T-helper 2 cell (primary cell): ENCODE measurements at regions not wholly inside any gene's neighbourhood (a gene's known extent, or its start where the extent isn't known, plus 50 kb on each side); places are given as distances from the start of the nearest gene placed in this dataset.
"Not testable (repeated sequence)": the region's sequence is repeated elsewhere in the genome, so short reads cannot be mapped to it uniquely, and the experiment has no call there.

Experiments used
- DNase-seq, 5 experiments: peaks; one replicate each; pipeline versions ENCODE4 v3.0.0 to v3.0.0-alpha.2; 2012 to 2022

DNA sequence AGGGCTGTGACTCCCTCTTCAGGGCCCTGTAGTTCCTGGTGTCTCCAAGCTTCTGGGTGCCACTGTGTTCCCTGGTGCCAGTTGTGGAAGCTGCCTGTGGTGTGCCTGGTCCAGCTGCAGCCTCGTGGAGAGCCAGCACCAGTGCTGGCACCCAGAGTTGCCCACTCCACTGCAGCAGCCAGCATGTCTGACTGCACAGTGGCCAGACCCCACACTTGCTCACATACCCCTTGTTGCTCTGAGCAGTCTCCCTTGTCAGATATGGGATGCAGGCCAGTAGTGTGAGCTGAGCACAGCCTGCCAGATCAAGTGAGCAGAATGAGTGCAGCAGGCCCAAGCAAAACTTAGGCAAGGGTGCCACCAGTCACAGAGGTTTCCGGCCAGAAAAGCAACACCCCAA, 108.6 kb downstream of the ZMAT1 start:
- DNase-seq, result no peak

DNA sequence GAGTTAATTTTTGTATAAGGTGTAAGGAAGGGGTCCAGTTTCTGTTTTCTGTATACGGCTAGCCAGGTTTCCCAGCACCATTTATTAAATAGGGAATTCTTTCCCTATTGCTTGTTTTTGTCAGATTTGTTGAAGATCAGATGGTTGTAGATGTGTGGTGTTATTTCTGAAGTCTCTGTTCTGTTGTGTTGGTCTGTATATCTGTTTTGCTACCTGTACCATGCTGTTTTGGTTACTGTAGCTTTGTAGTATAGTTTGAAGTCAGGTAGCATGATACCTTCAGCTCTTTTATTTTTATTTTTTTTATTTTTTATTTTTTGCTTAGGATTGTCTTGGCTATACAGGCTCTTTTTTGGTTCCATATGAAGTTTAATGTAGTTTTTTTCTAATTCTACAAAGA, 114.1 kb downstream of the ZMAT1 start:
- DNase-seq, result not testable (repeated sequence)

DNA sequence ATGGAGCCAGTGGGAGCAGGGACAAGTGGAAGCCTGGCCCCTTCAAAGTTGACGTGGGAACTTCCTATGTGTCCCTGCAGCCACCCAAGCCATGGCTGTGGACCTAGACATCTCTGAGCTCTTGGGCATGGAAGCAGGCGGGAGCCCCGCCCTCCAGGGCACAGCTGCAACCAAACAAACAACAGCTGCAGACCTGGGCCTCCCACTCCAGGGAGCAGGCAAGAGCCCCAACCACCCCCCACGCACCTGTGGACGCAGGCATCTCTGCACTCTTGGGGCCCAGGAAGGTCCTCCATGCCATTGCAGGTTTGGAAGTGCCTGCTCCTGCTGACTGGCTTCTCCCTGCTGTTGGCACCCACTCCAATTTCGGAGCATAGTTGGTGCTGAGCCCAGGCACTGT, 118.6 kb downstream of the ZMAT1 start:
- no peak for DNase-seq

DNA sequence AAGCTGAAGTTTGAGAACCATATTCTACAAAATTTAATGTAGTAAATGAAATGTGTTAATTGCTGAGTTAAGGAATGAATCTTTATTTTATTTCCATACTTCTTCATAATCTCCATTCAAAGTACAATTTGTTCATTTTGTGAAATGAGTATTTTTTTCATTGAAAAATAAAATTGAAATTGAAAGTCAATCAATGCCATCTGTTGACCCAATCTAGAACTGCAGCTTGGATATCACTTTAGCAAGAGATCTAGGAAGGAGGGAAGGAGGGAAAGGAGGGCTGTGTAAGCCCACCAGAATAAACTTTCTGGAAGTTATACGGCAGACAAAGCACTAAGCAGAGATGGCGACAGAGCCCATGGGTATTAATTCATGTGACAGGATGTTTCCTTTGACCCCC, 128.4 kb downstream of the ZMAT1 start:
- peak in 1 of 5 experiments; percentile 8 for DNase-seq

DNA sequence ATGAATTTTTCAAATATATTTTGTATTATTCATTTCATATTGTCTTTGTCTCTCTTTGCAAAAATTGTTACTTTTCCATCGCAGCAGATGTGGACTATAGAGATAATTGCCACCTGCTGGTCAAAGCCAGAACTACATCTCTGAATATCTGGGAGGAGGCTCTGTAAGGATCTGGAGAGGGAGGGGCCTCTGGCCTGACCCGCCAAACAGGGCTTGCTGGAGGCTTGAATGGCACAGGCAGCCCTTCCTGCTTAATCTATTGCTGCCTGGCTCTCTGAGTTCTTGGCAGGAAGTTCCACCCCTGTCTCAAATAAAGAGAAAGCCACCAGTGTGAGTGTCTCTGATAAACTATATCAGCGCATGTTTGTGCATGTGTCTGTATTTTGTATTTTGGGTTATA, 132.4 kb downstream of the ZMAT1 start:
- DNase-seq, result peak; percentile 11 to 86 (median 53)

DNA sequence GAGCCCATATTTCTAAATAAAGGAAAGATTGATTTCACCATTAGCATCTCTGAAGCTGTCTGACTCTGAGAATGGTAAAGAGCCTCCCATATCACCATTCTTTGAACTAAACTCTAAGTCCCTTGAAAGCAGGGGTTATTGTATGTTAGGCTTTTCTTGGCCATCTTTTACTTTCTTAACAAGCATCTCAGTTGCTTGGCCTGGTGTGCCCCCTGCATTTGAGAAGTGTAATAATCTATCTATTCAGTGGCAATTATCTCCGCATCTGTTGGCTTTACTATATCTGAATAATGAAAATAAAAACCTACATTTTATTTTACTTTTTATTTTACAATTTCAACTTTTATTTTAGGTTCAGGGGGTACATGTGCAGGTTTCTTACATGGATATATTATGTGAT, 128.3 kb upstream of the ARMCX2 start:
- no peak for DNase-seq

DNA sequence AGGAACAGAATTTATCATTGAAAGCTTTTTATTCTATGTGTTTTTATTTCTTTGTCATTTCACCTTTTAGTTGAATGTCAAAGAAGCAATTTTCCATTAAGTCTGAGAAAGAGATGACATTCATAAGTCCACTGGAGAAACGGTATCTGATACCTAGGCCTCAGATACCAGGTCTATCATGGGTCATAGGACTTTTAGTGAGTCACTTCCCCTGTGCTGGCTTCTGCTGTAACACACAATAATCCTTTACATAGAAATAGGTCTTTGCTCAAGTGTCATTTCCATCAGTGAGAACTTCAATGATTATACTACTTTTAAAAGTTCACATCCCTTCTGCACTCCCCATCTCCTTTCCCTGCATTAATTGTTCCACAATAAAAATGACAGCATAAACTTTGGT, 125.5 kb upstream of the ARMCX2 start:
- no peak for DNase-seq

DNA sequence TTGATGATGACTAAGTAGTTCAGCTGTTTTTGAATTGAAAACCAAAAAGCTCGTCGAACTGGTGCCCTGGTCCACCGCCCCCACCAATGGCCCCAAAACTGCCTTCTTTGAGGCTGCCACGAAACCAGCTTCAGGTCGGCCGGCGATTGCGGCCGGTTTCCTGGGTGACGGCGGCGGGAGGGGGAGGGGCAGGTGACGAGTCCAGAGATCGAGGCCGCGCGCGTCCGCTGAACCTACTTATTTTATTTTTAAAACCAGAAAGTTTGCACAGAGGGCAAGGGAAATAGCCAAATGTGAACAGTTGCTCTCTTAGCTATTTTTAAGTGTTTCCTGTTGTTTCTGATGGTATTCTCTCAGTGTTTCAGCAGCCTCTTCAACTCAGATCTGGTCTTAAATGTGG, 120.8 kb upstream of the ARMCX2 start:
- not testable (repeated sequence) for DNase-seq

DNA sequence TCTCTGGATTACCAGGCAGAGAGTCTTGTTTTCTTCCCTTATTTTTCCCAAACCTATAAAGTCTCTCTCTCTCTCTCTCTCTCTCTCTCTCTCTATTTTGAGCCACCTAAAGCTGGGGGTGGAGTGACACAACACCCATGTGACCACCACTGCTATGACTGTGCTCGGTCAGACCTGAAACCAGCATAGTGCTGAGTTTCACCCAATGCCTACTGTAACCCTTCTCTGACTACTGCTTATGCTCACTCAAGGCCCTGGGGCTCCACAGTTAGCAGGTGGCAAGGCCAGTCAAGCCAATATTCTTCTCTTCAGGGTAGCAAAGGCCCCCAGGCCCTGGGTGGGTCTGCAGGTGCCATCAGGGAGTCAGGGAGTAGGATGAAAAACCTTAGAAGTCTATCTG, 114.7 kb upstream of the ARMCX2 start:
- peak in 1 of 5 experiments; percentile 13 for DNase-seq

DNA sequence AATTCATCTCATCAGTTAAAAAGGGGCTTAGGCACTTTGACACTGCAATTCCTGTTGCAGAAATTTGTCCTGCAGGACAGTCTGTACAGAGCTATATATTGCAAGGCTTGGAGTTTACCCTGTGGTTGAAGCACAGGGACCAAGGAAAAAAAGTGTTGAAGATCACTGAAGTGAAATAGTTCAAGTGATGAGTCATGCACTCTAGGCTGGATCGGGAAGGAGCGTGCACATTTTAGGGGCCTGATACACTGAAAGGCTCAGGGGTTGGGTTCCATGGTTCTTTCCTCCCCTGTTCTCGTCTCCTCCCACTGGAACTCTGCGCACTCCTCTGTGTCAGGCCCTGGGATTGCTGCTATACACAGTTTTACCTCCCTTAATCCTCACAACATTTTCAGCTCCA, 104.9 kb upstream of the ARMCX2 start:
- no peak for DNase-seq

DNA sequence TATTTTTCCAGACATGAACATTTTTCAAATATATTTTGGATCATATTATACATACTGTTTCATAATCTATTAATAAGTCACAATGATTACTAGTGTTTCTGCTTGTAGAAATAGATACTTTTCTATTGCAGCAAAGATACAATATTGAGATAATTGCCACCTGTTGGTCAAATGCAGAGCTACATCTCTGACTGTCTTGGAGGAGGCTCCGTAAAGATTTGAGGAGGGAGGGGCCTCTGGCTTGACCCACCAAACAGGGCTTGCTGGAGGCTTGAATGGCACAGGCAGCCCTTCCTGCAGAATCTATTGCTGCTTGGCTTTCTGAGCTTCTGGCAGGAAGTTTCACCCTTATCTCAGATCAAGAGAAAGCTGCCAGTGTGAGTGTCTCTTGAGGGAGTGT, 99.3 kb upstream of the ARMCX2 start:
- peak in 1 of 5 experiments; percentile 49 for DNase-seq

DNA sequence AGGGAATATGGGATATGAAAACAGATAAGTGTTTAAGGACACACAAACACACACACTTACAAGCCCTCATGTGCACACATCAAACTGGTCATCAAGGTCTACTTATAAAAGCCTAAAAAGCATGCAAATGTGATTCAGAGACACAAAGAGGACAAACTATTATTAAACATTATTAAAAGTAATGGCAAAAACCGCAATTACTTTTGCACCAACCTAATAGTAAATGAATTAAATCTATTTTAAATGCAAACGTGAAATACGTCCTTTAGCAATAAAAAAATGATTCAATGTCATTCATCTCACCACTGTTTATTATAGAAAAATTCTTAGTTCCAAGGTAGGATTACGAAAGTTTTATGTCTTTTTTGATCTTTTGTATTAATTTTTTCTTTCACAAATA, 91.1 kb upstream of the ARMCX2 start:
- no peak for DNase-seq

DNA sequence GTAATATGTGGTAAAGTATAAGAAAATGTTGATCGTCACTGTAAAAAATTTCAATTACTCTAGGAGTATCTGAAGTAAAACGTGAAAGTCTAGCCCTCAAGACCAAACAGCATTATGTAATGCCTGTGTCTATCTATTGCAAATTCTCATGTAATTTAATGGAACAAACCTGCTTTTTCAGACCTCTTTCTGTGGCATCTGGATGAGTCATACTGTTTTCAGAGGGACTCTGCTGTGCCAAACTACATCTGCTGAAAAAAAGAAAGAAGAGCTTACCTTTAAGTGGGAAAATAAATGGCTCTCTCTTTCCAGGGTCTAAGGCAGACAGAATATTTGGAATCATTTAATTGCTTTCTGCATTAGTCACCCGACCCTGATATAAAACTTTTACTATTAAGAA, 89.8 kb upstream of the ARMCX2 start:
- no peak for DNase-seq

DNA sequence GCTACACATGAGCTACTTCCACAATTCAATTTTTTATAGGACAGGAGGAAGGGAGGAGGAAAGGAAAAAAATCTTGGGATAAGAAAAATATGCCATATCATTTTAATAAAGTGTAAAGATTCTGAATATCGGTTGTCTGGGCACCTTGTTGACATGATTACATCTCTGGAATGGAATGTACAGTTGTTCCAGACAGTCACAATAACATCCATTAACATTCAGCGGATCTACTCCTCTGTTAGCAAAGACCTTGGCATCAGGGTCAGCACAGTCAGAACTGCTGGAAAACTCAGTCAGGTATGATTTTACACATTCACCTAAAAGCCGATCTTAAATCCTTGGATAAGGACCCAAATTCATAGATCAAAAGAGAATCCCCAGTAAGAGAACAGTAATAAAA, 85.4 kb upstream of the ARMCX2 start:
- no peak for DNase-seq

DNA sequence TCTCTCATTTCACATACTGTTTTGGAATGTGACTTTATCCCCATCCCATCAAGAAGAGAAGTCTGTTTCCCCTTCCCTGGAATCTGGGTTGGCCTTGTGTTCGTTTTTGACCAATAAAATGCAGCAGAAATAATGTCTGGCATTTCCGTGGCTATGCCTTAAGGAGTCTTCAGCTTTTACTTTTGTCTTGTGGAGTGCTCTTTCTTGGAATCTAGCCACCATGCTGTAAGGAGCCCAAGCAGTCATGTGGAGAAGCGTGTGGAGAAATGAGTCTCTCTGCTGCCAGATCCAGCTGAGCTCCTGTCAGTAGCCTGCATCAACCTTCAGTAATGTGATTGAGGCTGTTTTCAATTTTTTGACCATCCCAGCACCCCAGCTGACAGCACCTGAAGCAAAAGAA, 84.4 kb upstream of the ARMCX2 start:
- no peak for DNase-seq

DNA sequence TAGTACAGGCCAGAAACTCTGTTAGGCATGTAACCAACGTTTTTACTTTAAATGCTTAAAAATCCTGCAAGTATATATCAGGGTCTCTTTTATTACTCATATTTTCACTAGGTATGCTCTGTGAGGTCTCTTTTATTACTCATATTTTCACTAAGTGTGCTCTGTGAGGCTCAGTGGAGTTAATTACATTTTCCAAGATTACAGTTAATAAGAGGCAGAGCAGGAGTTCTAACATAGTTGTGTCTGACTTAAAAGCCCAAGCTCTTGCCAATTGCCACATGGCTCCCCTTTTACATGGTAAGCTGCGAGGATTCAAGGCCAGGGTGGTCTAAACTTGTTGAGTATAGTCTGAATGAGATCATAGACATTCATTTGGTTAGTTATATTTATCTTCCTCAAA, 81.0 kb upstream of the ARMCX2 start:
- no peak for DNase-seq

DNA sequence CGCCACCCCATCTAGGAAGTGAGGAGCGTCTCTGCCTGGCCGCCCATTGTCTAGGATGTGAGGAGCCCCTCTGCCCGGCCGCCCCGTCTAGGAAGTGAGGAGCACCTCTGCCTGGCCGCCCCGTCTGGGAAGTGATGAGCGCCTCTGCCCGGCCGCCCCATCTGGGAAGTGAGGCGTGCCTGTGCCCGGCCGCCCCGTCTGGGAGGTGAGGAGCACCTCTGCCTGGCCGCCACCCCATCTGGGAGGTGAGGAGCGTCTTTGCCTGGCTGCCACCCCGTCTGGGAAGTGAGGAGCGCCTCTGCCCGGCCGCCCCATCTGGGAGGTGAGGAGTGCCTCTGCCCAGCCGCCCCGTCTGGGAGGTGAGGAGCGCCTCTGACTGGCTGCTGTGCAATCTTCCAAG, 79.2 kb upstream of the ARMCX2 start:
- DNase-seq, result not testable (repeated sequence)

DNA sequence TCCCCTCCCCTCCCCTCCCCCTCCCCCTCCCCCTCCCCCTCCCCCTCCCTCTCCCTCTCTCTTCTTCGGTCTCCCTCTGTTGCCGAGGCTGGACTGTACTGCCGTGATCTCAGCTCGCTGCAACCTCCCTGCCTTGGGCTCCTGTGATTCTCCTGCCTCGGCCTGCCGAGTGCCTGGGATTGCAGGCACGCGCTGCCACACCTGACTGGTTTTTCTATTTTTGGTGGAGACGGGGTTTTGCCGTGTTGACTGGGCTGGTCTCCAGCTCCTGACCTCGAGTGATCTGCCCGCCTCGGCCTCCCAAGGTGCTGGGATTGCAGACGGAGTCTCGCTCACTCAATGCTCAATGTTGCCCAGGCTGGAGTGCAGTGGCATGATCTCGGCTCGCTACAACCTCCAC, 78.8 kb upstream of the ARMCX2 start:
- not testable (repeated sequence) for DNase-seq

DNA sequence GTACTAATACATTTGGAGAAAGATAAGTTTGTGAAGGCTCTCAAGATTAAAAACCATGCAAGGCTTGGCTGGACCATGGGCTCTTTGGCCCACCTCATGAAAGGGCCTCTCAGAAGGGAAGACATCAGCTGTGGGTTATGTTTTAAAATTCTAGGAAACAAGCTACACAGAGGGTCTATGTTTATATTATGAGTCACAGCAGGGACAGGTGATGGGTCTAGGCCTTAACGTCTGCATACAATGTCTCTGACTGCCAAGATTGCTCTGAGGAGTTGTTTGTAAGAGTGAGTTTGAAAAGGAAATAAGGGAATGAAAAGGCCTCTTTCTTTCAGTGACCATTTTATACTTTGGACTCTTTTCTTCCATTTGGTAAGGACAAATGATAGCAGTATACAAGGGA, 77.0 kb upstream of the ARMCX2 start:
- no peak for DNase-seq

DNA sequence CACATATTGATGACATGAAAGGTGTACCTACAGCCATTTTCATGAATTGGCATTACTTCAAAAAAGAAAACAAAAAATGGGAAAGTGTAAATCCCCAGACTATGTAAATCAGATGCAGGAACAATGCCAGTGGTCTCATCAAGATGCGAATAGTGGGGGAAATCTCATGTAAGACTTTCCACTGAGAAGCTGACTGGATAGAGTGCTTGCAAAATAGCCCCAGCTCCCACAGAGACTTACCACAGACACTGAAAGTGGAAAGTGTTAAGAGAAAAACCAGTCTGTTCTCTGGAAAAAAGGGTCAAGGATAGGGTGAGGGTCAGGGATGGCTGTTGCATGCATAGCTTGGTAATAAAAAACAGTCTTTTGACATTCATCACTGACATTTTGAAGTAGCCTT, 73.2 kb upstream of the ARMCX2 start:
- no peak for DNase-seq

DNA sequence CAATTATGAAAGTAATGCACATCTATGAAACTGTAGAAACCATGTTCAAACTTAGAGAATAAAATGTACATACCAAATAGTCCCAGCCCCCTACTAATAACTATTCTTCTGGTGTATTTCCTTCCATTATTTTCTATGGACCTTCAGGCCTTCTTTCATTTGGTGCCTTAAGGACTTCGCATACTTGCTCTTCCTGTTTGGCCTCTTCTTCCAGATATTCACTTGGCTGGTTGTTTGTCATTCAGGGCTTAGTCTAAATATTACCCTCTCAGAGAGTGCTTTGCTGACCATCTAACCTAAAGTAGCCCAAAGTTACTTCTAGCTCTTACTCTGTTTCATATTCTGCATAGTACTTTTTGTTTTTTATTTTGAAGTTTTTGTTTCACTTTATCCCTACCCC, 70.3 kb upstream of the ARMCX2 start:
- DNase-seq, result no peak
